GM12878 (cell line): ENCODE measurements at regions not wholly inside any gene's neighbourhood (a gene's known extent, or its start where the extent isn't known, plus 50 kb on each side); places are given as distances from the start of the nearest gene placed in this dataset.

ENCODE experiments used
- BCL3 ChIP-seq: IDR thresholded peaks from 2 replicates; pipeline ENCODE4 v1.6.1; 2011; ENCODE audit warnings: borderline replicate concordance, low read depth, mild to moderate bottlenecking, moderate library complexity, low read length; ENCODE audit not compliant: insufficient read depth, poor library complexity, severe bottlenecking
- CREB1 ChIP-seq: IDR thresholded peaks from 2 replicates; pipeline ENCODE4 v1.6.1; 2012; ENCODE audit warnings: low read depth, mild to moderate bottlenecking, inconsistent platforms
- CTCF ChIP-seq, 3 experiments: IDR thresholded peaks in 2 of 3; conservative IDR thresholded peaks in 1 of 3; 2 replicates each; pipeline ENCODE4 v1.5.1; 2011; ENCODE audit warnings: low read depth in 3 of 3, low read length in 3 of 3, mild to moderate bottlenecking in 3 of 3, control low read depth in 2 of 3, moderate library complexity in 2 of 3, inconsistent platforms in 1 of 3, mixed read lengths in 1 of 3; ENCODE audit not compliant: control insufficient read depth in 2 of 3, insufficient read depth in 1 of 3; ENCODE audit errors: extremely low read depth in 1 of 3
- EZH2 ChIP-seq: IDR thresholded peaks from 2 replicates; pipeline ENCODE4 v1.6.1; 2012; ENCODE audit warnings: low read depth, mild to moderate bottlenecking, control low read depth, inconsistent platforms, low read length, borderline replicate concordance; ENCODE audit not compliant: control insufficient read depth
- FOXM1 ChIP-seq: IDR thresholded peaks from 2 replicates; pipeline ENCODE4 v1.6.1; 2012; ENCODE audit warnings: low read depth, mild to moderate bottlenecking, inconsistent platforms, low read length, moderate library complexity
- HDAC6 ChIP-seq: fragments of 200-600 bp; sonication (generic); IDR thresholded peaks from one replicate; pipeline ENCODE4 v1.8.0; 2017; ENCODE audit warnings: antibody characterized with exemption; ENCODE audit not compliant: unreplicated experiment
- POLR2AphosphoS5 ChIP-seq: IDR thresholded peaks from 2 replicates; pipeline ENCODE4 v1.6.1; 2011; ENCODE audit warnings: mild to moderate bottlenecking, low read length, inconsistent platforms
- RAD51 ChIP-seq: fragments of 450-650 bp; IDR thresholded peaks from 2 replicates; pipeline ENCODE4 v1.6.1; 2016; ENCODE audit warnings: moderate library complexity, mild to moderate bottlenecking, inconsistent platforms
- RFX5 ChIP-seq: IDR thresholded peaks from 2 replicates; pipeline ENCODE4 v1.6.1; 2011; ENCODE audit warnings: low read depth, low read length, improper control_type of control experiment
- SIN3A ChIP-seq: IDR thresholded peaks from 2 replicates; pipeline ENCODE4 v1.6.1; 2012; ENCODE audit warnings: low read depth, low read length, improper control_type of control experiment
- TCF3 ChIP-seq: IDR thresholded peaks from 2 replicates; pipeline ENCODE4 v1.6.1; 2012; ENCODE audit warnings: low read depth, mild to moderate bottlenecking, low read length, borderline replicate concordance; ENCODE audit not compliant: insufficient read depth
- YBX1 ChIP-seq: fragments of 450-650 bp; IDR thresholded peaks from 2 replicates; pipeline ENCODE4 v1.6.1; 2016; ENCODE audit warnings: antibody characterized with exemption

GRCh38 chr17:36829676-36830075, 107.6 kb upstream of the LHX1 start:
- no peak for TF ChIP-seq FOXM1
- no peak for TF ChIP-seq TCF3
- TF ChIP-seq RFX5 = no peak
- no peak for TF ChIP-seq CTCF (IDR thresholded peaks at IDR 0.05 in 2 of 3, conservative IDR thresholded peaks at IDR 0.05 in 1 of 3; ENCODE audit: control insufficient read depth in 2 of 3, extremely low read depth in 1 of 3, insufficient read depth in 1 of 3, low read depth in 3 of 3, low read length in 3 of 3)
- no peak for TF ChIP-seq POLR2AphosphoS5
- no peak for TF ChIP-seq SIN3A
- no peak for TF ChIP-seq HDAC6
- TF ChIP-seq BCL3 = no peak
- no peak for TF ChIP-seq RAD51
- no peak for TF ChIP-seq CREB1
- no peak for TF ChIP-seq YBX1
- TF ChIP-seq EZH2 = no peak
